Ammon's horn (tissue), 1 donor: ENCODE measurements at regions not wholly inside any gene's neighbourhood (a gene's known extent, or its start where the extent isn't known, plus 50 kb on each side); places are given as distances from the start of the nearest gene placed in this dataset.

Experiments used
- DNase-seq: peaks from one replicate; pipeline ENCODE4 v3.0.0-alpha.2; 2016; ENCODE audit warnings: low spot score

DNA sequence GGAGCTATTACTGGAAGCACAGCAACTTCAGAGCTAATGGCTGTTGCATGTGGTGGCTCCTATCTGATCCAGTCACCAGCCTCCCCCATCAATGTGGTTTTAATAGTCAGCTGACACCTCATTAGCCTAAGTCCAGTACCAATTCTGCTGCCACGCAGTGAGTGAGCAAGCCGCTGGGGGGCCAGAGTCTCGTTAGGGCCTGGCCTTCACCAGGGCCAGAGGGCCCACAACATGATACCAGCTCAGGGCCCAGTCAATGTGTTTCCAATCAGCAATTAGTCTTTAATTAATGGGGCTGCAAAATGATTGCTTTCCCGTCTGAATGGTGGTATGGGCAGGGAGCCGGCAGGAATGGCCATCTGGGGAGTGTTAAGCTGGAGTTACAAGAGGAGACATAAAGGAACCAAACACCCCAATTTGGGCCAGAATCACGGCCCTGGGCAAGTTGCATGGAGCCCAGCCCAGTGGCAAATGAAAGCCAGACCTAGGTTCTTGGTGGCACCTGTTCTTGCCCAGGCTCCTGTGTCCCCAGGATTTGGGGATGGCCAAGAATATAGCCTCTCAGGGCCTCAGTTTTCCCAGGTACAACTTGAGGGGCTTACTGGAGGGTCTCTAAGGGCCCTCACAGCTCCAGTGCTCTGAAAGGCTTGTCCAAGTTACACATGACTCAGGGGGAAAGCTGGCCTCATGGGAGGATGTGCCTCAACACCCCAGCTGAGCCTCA lies 119.2 kb downstream of the EFNB1 start:
- no peak for DNase-seq

GRCh38 chrX:68945603-68946228 lies 116.9 kb downstream of the EFNB1 start:
- DNase-seq: no peak

- no peak for DNase-seq
These were observed 116.3 kb downstream of the EFNB1 start for GRCh38 chrX:68945081-68945602.

GRCh38 chrX:68944211-68944610 lies 115.4 kb downstream of the EFNB1 start:
- no peak for DNase-seq

DNA sequence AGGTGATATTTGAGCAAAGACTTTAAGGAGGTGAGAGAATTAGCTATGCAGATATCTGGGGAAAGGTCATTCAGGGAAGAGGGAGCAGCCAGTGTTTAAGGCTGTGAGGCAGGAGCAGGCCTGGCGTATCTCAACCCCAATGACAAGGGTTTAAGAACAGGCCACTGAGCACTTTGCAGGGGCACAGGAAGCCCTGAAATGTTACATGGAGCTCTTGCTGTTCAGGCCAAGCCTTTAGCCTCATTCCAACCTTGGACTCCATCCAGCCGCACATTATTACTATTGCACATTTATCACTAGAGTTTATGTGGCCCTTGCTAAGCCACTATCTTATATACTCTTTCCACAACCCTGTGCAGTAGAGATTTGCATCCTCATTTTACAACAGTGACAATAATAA lies 114.0 kb downstream of the EFNB1 start:
- DNase-seq: no peak

GRCh38 chrX:68942104-68942503 lies 113.3 kb downstream of the EFNB1 start:
- DNase-seq: no peak

- DNase-seq: no peak
These were observed 112.6 kb downstream of the EFNB1 start for GRCh38 chrX:68941385-68941952.

- no peak for DNase-seq
These were observed 111.8 kb downstream of the EFNB1 start for GRCh38 chrX:68940601-68941000.

- no peak for DNase-seq
These were observed 111.0 kb downstream of the EFNB1 start for GRCh38 chrX:68939868-68940267.

- no peak for DNase-seq
These were observed 109.6 kb downstream of the EFNB1 start for GRCh38 chrX:68938244-68939004.

GRCh38 chrX:68937581-68937980 lies 108.8 kb downstream of the EFNB1 start:
- DNase-seq: no peak

DNA sequence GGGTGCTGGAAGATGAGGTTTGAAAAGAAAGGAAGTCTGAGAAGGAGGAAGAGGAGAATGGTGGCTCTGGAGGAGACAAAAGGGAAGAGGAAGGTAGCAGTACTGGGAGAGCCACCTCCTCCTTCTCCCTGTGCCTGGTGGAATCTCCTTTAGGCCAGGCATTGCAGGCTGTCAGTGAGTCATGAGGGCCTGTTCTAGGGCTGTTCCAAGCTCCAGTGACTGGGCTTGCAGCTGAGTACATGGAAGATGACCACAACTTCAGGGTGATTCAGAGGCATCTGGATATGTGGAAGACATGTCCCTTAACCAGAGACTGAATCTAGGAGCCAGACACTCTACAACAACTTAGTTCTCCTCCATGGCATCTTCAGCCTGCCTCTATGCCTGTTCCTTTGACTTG lies 107.8 kb downstream of the EFNB1 start:
- DNase-seq: no peak

- DNase-seq: no peak
These were observed 107.3 kb downstream of the EFNB1 start for GRCh38 chrX:68936126-68936525.

GRCh38 chrX:68935362-68935761 lies 106.5 kb downstream of the EFNB1 start:
- no peak for DNase-seq

DNA sequence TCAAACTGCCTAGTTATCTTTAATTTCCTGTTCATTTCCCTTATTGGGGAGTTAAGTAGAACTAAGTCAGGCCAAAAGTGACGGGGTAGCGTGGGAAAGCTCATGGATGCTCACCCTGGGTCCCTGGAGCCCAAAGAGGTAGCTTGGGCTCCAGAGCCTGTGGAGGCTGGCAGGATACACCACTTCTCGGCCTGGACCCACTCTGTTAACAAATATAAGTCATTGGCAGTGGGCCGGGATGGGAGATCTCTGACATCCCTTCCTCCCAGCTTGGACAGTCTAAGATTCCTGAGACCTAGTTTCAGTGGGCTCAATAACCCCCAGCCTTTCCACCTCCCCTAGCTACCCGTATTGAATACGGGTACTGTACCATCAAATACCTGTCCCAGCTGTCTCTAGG lies 106.1 kb downstream of the EFNB1 start:
- no peak for DNase-seq

GRCh38 chrX:68934421-68934820 lies 105.6 kb downstream of the EFNB1 start:
- DNase-seq: no peak

DNA sequence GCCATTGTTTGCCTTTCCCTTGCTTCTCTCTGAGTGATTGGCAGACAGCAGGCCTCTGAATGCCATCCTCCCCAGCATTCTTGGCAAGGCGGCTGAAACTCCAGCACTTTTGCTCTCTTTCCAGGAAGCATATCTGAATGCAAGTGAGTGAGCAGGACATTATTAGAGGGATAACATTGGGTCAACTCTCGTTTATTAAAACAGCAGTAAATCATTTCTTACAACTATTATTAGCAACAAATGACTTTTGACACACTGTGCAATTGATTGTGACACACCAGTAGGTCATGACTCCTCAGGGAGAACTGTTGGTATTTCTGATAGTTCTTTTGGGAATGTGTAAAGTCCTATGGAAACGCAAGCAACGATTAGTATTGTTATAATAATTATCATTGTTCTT lies 103.8 kb downstream of the EFNB1 start:
- no peak for DNase-seq

DNA sequence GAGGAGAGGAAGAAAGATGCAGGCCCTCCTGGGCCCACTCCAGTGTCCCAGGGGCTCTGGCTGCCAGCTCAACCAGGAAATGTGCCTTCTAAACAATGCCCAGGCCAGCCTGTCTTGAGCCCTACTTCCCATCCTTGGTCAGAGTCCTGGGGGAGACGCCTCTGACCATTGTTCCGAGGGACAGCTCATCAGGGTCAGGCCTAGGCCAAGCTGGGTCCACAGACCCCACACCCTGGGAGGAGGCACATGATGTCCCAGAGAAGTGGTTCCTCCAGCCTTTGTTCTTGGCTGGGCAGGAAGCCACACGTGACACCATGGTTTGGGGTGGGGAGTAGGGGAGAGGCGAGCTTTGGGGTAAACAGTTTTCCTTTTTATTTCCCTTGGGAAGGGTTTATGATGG lies 102.5 kb downstream of the EFNB1 start:
- DNase-seq: no peak

- DNase-seq: no peak
These were observed 101.9 kb downstream of the EFNB1 start for GRCh38 chrX:68930542-68931317.

- no peak for DNase-seq
These were observed 100.7 kb downstream of the EFNB1 start for GRCh38 chrX:68929332-68930150.

DNA sequence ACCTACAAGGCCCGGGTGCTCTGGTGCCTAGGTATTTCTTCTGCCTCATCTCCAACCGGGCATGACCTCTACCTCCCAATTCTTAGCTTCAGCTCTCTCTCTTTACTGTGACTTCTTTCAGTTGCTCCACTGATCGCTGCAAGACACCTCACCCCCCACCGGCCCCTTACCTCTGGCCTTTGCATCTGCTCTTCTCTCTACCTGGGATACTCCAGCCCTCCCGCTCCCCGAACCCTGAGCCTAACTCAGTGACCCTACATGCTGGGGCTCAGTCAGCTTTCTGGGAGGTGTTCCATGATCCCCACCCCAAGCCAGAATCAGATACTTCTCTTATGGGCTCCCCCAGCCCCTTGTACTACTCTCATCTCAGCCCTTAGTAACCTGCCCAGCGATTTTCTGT lies 99.6 kb downstream of the EFNB1 start:
- DNase-seq: no peak
